Stimulated activated naive CD8-positive, alpha-beta T cell treated with anti-CD3 and anti-CD28 coated beads, Interleukin-15, amount 100 ng/mL, for 72 hours (primary cell): ENCODE measurements at regions not wholly inside any gene's neighbourhood (a gene's known extent, or its start where the extent isn't known, plus 50 kb on each side); places are given as distances from the start of the nearest gene placed in this dataset.
A peak's percentile ranks its signal among the peaks of the same experiment; 100 is the strongest.
"Not testable (repeated sequence)": the region's sequence is repeated elsewhere in the genome, so short reads cannot be mapped to it uniquely, and the experiment has no call there.

Source experiments
- ATAC-seq: fragments of 150-1000 bp; cut with Tn5 transposase; 2 replicates; pipeline ENCODE4 v1.10.0; 2021; ENCODE audit warnings: mild to moderate bottlenecking, moderate library complexity
- DNase-seq, 2 donors: peaks; one replicate each; pipeline ENCODE4 v3.0.0; 2021 to 2022
- H3K27ac Mint-ChIP-seq, 2 donors: one replicate each; pipeline ENCODE4 v1.8.0; 2022; ENCODE audit warnings: mild to moderate bottlenecking in 2 of 2, mixed read lengths in 2 of 2, moderate library complexity in 2 of 2
- H3K27me3 Mint-ChIP-seq: one replicate; pipeline ENCODE4 v1.8.0; 2022; ENCODE audit warnings: mixed read lengths
- H3K4me1 Mint-ChIP-seq: one replicate; pipeline ENCODE4 v1.8.0; 2022; ENCODE audit warnings: mild to moderate bottlenecking, mixed read lengths
- H3K4me3 Mint-ChIP-seq, 2 donors: one replicate each; pipeline ENCODE4 v1.8.0; 2022; ENCODE audit warnings: mild to moderate bottlenecking in 2 of 2, mixed read lengths in 2 of 2, moderate library complexity in 1 of 2
- H3K9me3 Mint-ChIP-seq, 2 donors: one replicate each; pipeline ENCODE4 v1.8.0; 2022; ENCODE audit warnings: mixed read lengths in 2 of 2

DNA sequence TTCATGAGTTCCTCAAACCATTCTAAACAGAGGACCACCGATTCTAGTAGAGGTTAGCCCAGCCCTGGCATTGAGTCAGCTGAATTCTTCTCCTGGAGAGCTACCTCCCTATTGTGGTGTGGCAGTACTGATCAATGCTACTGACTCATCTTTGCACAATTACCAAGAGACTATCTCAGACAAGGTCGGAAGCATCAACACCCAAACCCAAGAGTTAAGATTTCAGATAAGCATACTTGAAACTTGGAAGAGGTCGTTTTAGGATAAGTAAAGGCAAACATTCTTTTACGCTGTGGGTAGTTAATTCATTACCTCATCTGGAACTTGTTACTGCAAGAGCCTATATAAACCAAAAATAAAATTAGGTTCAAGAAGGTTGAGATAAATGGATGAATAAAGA lies 154.6 kb upstream of the NRBF2 start:
- ATAC-seq: no peak
- Mint-ChIP-seq H3K4me1 (peaks cover 13% of the 10 kb centered on the region), H3K27me3 (peaks cover 12% of the 10 kb centered on the region)

GRCh38 chr10:62974795-62975194 lies 158.3 kb upstream of the NRBF2 start:
- DNase-seq, H3K4me3 Mint-ChIP-seq, H3K4me1 Mint-ChIP-seq, ATAC-seq, H3K27ac Mint-ChIP-seq: not testable (repeated sequence)
- Mint-ChIP-seq H3K27me3 (peaks cover 32% of the 10 kb centered on the region), H3K9me3 (peaks cover 20 to 21% of the 10 kb centered on the region in 2 donors)

More for the DNA sequence above, 154.6 kb upstream of the NRBF2 start:
- peaks cover 17 to 18% of the 10 kb centered on the region in 2 donors for H3K9me3 Mint-ChIP-seq
- no peak overlapping the region for H3K27ac Mint-ChIP-seq
- H3K4me3 Mint-ChIP-seq: no peak overlapping the region
- no peak for DNase-seq

DNA sequence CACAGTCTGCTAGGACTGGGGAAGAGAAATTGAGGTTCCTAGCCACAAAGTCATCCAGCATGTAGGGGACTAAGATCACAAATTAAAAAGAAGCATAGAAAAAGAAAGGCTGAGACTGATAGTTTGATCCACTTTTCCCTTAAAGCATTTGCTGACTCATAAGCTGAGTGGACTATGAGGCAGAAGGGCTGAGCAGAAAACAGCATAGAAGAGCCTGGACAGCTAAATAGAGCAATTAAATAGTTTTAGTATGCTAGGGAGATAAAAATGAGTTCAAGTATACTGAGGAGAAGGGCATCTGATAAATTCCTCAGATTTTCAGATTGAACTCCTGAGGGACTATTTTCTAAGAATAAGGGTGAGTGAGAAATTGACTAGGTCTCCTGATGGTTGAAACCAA lies 155.9 kb upstream of the EGR2 start:
- Mint-ChIP-seq H3K4me1 (no peaks in the 10 kb centered on the region), H3K9me3 (peaks cover 17 to 20% of the 10 kb centered on the region in 2 donors), H3K27ac (no peak overlapping the region), H3K4me3 (no peak overlapping the region), H3K27me3 (peaks cover 40% of the 10 kb centered on the region)
- DNase-seq (no peak), ATAC-seq (no peak)

- DNase-seq: no peak
- no peaks in the 10 kb centered on the region for H3K4me1 Mint-ChIP-seq
- no peaks in the 10 kb centered on the region for H3K9me3 Mint-ChIP-seq
- ATAC-seq: no peak
- no peak overlapping the region for H3K4me3 Mint-ChIP-seq
- peaks cover 46% of the 10 kb centered on the region for H3K27me3 Mint-ChIP-seq
- no peak overlapping the region for H3K27ac Mint-ChIP-seq
Observed at GRCh38 chr10:62964026-62964425, 147.9 kb upstream of the EGR2 start.

DNA sequence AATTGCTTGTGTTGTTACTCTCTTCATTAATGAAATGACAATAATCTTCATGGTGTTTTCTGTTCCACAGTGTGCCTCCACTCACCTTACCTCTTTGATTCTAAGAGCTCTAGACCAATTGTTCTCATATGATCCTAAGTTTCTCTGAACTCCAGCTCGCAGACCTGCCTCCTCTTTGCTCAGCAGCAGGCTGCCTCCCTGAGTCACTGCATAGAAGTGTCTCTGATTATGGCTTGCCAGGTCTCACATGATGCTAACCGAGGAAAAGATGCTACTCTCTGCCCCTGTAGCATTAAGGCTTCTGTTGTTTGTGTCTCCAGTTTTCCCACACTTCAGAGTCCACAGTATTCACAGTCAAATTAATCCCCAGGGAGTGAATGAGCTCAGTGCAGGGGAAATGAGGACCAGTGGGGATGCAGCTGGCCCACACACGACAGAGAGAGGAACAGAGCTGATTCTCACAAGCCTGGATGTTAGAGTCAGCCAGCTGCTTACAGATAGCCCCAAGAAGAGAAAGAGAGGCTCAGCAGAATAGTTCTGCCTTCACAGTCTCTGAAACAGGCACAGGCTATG lies 145.9 kb upstream of the EGR2 start:
- no peak for ATAC-seq
- DNase-seq: no peak
- Mint-ChIP-seq H3K4me1 (no peaks in the 10 kb centered on the region), H3K4me3 (no peak overlapping the region), H3K27ac (no peak overlapping the region), H3K27me3 (peaks cover 46% of the 10 kb centered on the region), H3K9me3 (no peaks in the 10 kb centered on the region)

DNA sequence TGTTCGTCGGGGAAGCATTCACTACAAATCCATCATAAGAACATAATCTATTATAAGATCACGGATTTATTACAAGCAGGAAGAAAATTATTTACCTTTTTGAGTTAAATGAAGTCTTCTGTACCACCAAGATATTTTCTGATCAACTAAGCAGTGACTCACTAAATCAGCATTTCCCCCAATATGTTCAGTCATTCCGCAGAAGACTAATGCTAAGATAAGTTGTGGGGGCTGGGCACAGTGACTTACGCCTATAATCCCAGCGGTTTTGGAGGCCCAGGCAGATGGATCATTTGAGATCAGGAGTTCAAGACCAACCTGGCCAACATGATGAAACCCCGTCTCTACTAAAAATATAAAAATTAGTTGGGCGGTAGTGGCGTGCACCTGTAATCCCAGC lies 144.2 kb upstream of the EGR2 start:
- no peak for ATAC-seq
- no peaks in the 10 kb centered on the region for H3K4me1 Mint-ChIP-seq
- DNase-seq: no peak
- H3K27me3 Mint-ChIP-seq: peaks cover 46% of the 10 kb centered on the region
- H3K27ac Mint-ChIP-seq: no peak overlapping the region
- H3K4me3 Mint-ChIP-seq: no peak overlapping the region
- H3K9me3 Mint-ChIP-seq: no peaks in the 10 kb centered on the region

DNA sequence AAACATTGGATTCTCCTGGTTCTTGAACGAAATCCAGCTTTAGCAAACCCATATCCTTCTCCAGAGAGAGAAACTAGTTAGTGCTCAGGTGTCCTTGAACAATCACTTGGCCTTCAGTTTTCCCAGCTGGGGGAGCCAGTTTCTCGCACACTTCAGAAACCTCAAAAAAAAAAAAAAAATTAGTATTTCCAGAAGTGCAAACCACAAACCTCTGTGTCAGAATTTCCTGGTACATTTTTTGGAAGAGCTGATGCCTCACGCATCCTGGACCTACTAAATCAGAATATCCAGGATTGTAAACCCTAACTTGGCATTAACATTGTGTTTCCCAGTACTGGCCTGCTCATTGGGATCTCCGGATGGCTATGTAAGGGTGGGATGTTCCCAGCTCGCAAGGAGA lies 143.4 kb upstream of the EGR2 start:
- H3K27ac Mint-ChIP-seq: no peak overlapping the region
- peaks cover 46% of the 10 kb centered on the region for H3K27me3 Mint-ChIP-seq
- ATAC-seq (no peak), DNase-seq (no peak)
- H3K4me3 Mint-ChIP-seq: no peak overlapping the region
- H3K9me3 Mint-ChIP-seq: no peaks in the 10 kb centered on the region
- H3K4me1 Mint-ChIP-seq: no peaks in the 10 kb centered on the region

- H3K4me3 Mint-ChIP-seq: no peak overlapping the region
- ATAC-seq: no peak
- no peaks in the 10 kb centered on the region for H3K4me1 Mint-ChIP-seq
- no peak overlapping the region for H3K27ac Mint-ChIP-seq
- no peaks in the 10 kb centered on the region for H3K9me3 Mint-ChIP-seq
- peaks cover 46% of the 10 kb centered on the region for H3K27me3 Mint-ChIP-seq
- DNase-seq: no peak
Observed at GRCh38 chr10:62958980-62959379, 142.8 kb upstream of the EGR2 start.

DNA sequence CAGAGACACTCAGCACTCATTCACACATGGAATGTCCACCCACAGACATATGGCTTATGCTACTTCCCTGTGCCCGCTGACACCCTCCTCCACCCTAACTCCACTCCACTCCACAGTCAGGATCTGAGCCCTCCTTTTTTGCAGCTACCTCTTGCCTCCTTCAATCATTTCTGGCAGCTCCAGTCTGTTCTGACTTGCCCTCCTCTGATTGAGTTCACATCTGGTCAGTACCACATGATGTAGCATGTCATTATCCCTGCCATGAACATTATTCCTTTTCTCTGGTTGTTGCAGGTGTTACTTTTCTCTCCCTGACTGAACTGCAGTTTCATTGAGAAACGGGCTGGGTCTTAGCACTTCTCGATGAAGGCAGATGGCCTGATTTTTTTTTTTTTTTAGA lies 130.1 kb upstream of the EGR2 start:
- peaks cover 4 to 9% of the 10 kb centered on the region in 2 donors for H3K9me3 Mint-ChIP-seq
- H3K4me1 Mint-ChIP-seq: no peaks in the 10 kb centered on the region
- DNase-seq (no peak), ATAC-seq (no peak)
- no peak overlapping the region for H3K27ac Mint-ChIP-seq
- H3K27me3 Mint-ChIP-seq: peaks cover 18% of the 10 kb centered on the region
- H3K4me3 Mint-ChIP-seq: no peak overlapping the region

DNA sequence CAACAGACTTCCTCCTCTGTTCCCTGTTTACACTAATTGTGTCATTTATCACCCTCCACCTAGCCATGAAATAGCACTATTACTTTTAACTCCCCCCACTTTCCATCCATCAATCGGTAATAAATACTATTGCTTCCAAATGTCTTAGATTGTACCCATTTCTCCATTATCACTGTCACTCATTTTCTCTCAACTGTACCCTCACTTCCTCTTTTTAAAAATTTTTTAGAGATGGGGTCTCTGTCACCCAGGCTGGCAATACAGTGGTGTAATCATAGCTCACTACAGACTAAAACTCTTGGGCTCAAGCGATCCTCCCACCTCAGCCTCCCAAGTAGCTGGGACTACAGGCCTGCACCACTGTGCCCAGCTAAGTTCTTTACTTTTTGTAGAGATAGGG lies 123.5 kb upstream of the EGR2 start:
- DNase-seq: no peak
- ATAC-seq: no peak
- Mint-ChIP-seq H3K9me3 (no peaks in the 10 kb centered on the region), H3K27me3 (peaks cover 46% of the 10 kb centered on the region), H3K4me1 (no peaks in the 10 kb centered on the region), H3K4me3 (no peak overlapping the region), H3K27ac (no peak overlapping the region)

DNA sequence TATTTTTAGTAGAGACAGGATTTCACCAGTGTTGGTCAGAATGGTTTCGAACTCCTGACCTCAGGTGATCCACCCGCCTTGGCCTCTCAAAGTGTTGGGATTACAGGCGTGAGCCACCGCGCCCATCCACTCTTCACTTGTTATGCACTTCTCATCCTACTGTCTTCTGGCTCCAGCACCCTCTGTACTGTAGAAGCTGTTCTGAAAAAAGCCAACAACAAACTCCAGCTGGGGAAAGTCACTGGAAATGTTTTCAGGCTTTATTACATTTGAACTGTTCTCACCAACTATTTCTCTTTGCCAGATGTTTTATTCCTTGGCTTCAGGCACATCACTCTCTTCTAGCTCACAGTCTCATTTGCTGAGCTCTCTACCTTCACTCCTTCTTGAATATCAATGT lies 122.5 kb upstream of the EGR2 start:
- Mint-ChIP-seq H3K9me3 (no peaks in the 10 kb centered on the region), H3K4me3 (no peak overlapping the region), H3K4me1 (no peaks in the 10 kb centered on the region), H3K27me3 (peaks cover 56% of the 10 kb centered on the region), H3K27ac (no peak overlapping the region)
- ATAC-seq: no peak
- DNase-seq: no peak

- no peak overlapping the region for H3K4me3 Mint-ChIP-seq
- DNase-seq: no peak
- no peak overlapping the region for H3K27ac Mint-ChIP-seq
- ATAC-seq: no peak
- H3K9me3 Mint-ChIP-seq: no peaks in the 10 kb centered on the region
- H3K27me3 Mint-ChIP-seq: peaks cover 64% of the 10 kb centered on the region
- no peaks in the 10 kb centered on the region for H3K4me1 Mint-ChIP-seq
Observed at GRCh38 chr10:62937674-62938073, 121.5 kb upstream of the EGR2 start.

- Mint-ChIP-seq H3K4me1 (no peaks in the 10 kb centered on the region), H3K27ac (no peak overlapping the region), H3K4me3 (no peak overlapping the region), H3K9me3 (no peaks in the 10 kb centered on the region), H3K27me3 (peaks cover 56% of the 10 kb centered on the region)
- DNase-seq: no peak
- ATAC-seq: no peak
Observed at GRCh38 chr10:62935022-62935421, 118.9 kb upstream of the EGR2 start.

DNA sequence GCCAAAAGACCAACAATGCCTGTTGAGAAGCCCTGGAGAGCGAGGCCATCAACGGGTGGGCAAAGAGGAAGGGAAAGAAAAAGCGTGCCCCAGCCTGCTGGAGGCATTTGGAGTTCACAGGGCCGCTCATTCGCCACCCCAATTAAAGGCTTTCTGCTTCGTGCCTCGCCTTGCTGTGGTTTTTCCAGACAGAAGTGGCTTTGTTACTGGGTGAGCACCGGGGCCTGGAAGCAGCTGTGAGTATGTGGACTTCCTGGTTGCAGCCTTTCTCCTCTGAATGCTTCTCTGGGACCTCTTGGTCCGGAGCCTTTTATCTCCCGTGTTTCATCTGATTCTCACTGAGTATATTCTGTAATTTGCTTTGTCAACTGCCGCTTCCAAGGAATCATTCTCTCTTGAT lies 118.1 kb upstream of the EGR2 start:
- H3K4me3 Mint-ChIP-seq: no peak overlapping the region
- H3K4me1 Mint-ChIP-seq: no peaks in the 10 kb centered on the region
- no peak for ATAC-seq
- no peak for DNase-seq
- no peaks in the 10 kb centered on the region for H3K9me3 Mint-ChIP-seq
- H3K27me3 Mint-ChIP-seq: peaks cover 49% of the 10 kb centered on the region
- H3K27ac Mint-ChIP-seq: no peak overlapping the region

DNA sequence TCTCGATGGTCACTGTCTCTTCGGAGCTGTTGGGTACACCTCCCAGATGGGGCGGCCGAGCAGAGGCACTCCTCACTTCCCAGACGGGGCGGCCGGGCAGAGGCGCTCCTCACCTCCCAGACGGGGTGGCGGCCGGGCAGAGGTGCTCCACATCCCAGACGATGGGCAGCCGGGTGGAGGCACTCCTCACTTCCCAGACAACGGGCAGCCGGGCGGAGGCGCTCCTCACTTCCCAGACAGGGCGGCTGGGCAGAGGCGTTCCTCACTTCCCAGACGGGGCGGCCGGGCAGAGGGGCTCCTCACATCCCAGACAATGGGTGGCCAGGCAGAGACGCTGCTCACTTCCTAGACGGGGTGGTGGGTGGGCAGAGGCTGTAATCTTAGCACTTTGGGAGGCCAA lies 112.6 kb upstream of the EGR2 start:
- not testable (repeated sequence) for DNase-seq, H3K27ac Mint-ChIP-seq
- peaks cover 18% of the 10 kb centered on the region for H3K27me3 Mint-ChIP-seq

DNA sequence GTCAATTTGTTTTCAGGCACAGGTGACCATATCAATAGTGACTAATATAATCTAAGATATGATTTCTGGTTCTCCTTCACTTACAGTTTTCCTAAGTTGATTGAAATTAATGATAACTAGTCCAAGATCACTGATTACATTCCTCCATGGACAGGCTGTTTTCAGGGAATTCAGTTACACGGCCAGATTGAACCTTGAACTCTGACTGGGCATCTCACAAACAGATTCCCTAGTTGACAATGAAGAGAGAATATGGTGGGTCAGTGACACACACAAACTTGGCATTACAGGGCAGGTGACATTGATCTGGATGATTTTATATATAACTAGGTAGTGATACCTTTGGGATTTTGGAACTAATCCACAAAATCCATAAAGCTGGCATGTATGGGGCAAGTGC lies 110.2 kb upstream of the EGR2 start:
- Mint-ChIP-seq H3K9me3 (no peaks in the 10 kb centered on the region), H3K27ac (no peak overlapping the region), H3K4me1 (no peaks in the 10 kb centered on the region), H3K4me3 (no peak overlapping the region), H3K27me3 (peaks cover 9% of the 10 kb centered on the region)
- ATAC-seq: no peak
- no peak for DNase-seq

More for the DNA sequence above, 112.6 kb upstream of the EGR2 start:
- ATAC-seq, H3K9me3 Mint-ChIP-seq, H3K4me1 Mint-ChIP-seq, H3K4me3 Mint-ChIP-seq: not testable (repeated sequence)

DNA sequence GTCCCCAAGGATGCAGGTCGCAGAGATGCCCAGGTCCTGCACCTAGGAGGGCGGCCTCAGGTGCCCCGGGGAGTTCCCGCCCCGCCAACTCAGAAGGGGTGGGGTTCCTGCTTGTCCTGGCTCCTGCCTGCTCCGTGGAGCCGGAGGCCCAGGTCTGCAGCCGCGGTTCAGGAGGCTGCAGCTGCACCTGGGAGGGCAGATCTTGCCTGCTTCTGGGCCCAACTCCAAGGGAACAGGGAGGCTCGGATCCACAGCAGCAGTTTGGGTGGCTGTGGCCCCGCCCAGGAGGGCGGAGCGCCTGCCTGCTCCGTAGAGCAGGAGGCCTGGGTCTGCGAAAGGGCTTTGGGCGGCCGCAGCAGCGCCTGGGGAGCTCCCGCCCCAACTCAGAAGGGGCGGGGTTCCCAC lies 108.2 kb upstream of the EGR2 start:
- H3K4me3 Mint-ChIP-seq: no peak overlapping the region
- peak; percentile 74 for ATAC-seq
- H3K27ac Mint-ChIP-seq: no peak overlapping the region
- H3K27me3 Mint-ChIP-seq: peaks cover 9% of the 10 kb centered on the region
- H3K4me1 Mint-ChIP-seq: no peaks in the 10 kb centered on the region
- no peaks in the 10 kb centered on the region for H3K9me3 Mint-ChIP-seq
- DNase-seq: no peak
